ENCODE measurements at regions not wholly inside any gene's neighbourhood (a gene's known extent, or its start where the extent isn't known, plus 50 kb on each side); places are given as distances from the start of the nearest gene placed in this dataset.

DNA sequence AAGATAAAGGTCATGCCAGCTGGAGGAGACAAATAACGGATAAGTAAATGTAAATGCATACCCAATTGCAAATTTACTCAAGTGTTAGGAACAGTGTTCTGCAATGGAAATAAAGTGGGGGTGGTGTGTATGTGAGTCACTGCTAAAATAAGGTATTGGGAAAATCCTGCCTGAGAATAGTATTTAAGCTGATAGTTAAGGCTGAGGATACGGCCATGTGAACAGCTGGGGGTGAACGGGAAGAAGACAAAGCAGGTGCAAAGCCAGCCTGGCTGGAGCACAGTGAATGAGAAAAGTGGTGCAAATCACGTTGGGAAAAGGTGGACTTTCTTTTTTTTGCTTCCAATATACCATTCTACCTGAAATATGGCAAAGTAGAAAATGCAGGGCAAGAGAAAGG is 242.4 kb upstream of the SLC10A2 start:
- no peaks in the 10 kb centered on the region for H3K36me3 ChIP-seq (ENCODE audit: low read depth, missing control alignments)
- H3K9me3 ChIP-seq = no peaks in the 10 kb centered on the region
- 79 to 87% methylated on average over 4 of the region's 4 CpGs for WGBS, 2 donors
- H3K27ac ChIP-seq = no peak overlapping the region
- intact Hi-C loops (cut with DNase I; ENCODE audit: low total_unique reads) = no loop called here
- H3K4me1 ChIP-seq = no peaks in the 10 kb centered on the region
- no peak for DNase-seq
- TF ChIP-seq, protein P1, sequence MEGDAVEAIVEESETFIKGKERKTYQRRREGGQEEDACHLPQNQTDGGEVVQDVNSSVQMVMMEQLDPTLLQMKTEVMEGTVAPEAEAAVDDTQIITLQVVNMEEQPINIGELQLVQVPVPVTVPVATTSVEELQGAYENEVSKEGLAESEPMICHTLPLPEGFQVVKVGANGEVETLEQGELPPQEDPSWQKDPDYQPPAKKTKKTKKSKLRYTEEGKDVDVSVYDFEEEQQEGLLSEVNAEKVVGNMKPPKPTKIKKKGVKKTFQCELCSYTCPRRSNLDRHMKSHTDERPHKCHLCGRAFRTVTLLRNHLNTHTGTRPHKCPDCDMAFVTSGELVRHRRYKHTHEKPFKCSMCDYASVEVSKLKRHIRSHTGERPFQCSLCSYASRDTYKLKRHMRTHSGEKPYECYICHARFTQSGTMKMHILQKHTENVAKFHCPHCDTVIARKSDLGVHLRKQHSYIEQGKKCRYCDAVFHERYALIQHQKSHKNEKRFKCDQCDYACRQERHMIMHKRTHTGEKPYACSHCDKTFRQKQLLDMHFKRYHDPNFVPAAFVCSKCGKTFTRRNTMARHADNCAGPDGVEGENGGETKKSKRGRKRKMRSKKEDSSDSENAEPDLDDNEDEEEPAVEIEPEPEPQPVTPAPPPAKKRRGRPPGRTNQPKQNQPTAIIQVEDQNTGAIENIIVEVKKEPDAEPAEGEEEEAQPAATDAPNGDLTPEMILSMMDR (IDR thresholded peaks at IDR 0.05) = no peak
- TF ChIP-seq POLR2A (IDR thresholded peaks at IDR 0.05) = no peak
- no peak overlapping the region for H3K4me3 ChIP-seq
- no peaks in the 10 kb centered on the region for H3K27me3 ChIP-seq

DNA sequence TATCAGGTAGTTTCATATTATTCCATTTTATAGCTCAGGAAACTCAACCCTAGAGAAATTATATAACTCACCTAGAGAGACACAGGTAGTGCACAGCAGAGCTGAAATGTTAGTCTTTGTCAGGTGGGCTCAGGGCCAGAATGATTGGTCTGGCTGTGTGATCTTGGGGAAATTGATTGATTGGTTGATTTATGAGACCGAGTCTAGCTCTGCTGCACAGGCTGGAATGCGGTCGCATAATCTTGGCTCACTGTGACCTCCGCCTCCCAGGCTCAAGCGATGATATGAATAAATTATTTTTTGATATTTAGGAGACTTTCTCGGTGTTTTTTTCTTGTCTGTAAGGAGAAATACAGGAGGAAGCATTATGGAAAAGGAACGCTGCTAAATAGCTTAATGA is 239.9 kb upstream of the SLC10A2 start:
- Histone ChIP-seq H3K36me3 (ENCODE audit: low read depth, missing control alignments) (no peaks in the 10 kb centered on the region), H3K27me3 (no peaks in the 10 kb centered on the region), H3K4me3 (no peak overlapping the region), H3K4me1 (no peaks in the 10 kb centered on the region), H3K9me3 (no peaks in the 10 kb centered on the region), H3K27ac (no peak overlapping the region)
- intact Hi-C loops (cut with DNase I; ENCODE audit: low total_unique reads) = no loop called here
- 77 to 87% methylated on average over 7 of the region's 7 CpGs for WGBS, 2 donors
- TF ChIP-seq, protein P1 (IDR thresholded peaks at IDR 0.05) = no peak
- TF ChIP-seq POLR2A (IDR thresholded peaks at IDR 0.05) = no peak
- DNase-seq = no peak

DNA sequence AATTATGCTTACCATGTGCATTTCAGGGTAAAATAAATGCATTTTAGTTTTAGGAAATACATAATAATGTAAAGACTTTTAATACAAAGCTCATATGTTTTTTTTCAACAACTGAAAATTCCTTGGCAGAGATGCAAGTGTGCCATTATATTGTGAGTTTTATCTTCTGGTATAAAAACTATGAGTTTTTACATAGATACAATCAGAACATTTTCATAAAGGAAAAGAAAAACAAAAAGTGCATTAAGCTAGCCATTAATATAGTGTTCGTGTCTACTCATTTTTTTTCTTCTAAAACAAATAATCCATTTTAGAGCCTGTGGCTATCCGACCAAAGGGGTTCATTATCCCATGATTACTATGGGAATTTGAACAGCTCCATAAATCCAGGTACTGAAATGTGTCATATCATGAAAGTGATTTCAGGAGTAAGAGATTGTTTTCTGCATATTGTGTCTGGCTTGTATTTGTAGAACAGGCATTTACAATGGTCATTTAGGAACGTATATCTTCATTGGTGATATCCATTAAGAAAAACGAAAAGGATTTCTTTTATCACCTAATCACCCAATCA is 236.9 kb upstream of the SLC10A2 start:
- WGBS, 2 donors = 72 to 76% methylated on average over 4 of the region's 4 CpGs
- no peaks in the 10 kb centered on the region for H3K27me3 ChIP-seq
- DNase-seq = no peak
- H3K36me3 ChIP-seq (ENCODE audit: low read depth, missing control alignments) = no peaks in the 10 kb centered on the region
- no peak overlapping the region for H3K4me3 ChIP-seq
- intact Hi-C loops (cut with DNase I; ENCODE audit: low total_unique reads) = no loop called here
- H3K9me3 ChIP-seq = no peaks in the 10 kb centered on the region
- no peak for TF ChIP-seq POLR2A (IDR thresholded peaks at IDR 0.05)
- TF ChIP-seq, protein P1 (IDR thresholded peaks at IDR 0.05) = no peak
- H3K4me1 ChIP-seq = no peaks in the 10 kb centered on the region
- no peak overlapping the region for H3K27ac ChIP-seq

DNA sequence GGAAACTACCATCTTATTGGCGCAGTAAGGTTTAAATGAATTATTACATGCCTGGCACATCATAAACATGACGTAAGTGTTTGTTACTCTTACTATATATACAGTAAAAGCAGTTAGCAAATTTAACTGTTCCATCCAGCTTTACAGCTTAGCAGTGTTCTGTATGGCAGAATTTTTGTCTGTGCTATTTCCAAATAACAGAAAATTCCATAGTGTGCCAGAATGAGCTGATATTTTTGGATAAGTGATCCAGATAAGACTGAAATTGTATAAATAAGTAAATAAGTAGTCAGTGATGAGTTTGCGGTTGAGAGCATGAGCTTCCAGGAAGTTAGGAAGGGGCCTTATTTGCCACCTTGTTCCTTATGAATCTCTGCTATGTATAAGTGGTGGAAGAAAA is 236.5 kb upstream of the SLC10A2 start:
- Histone ChIP-seq H3K27ac (no peak overlapping the region), H3K27me3 (no peaks in the 10 kb centered on the region), H3K4me1 (no peaks in the 10 kb centered on the region), H3K4me3 (no peak overlapping the region), H3K9me3 (no peaks in the 10 kb centered on the region), H3K36me3 (ENCODE audit: low read depth, missing control alignments) (no peaks in the 10 kb centered on the region)
- WGBS, 2 donors = 72 to 88% methylated on average over 3 of the region's 3 CpGs
- TF ChIP-seq POLR2A (IDR thresholded peaks at IDR 0.05) = no peak
- TF ChIP-seq, protein P1 (IDR thresholded peaks at IDR 0.05) = no peak
- no peak for DNase-seq
- intact Hi-C loops (cut with DNase I; ENCODE audit: low total_unique reads) = no loop called here

DNA sequence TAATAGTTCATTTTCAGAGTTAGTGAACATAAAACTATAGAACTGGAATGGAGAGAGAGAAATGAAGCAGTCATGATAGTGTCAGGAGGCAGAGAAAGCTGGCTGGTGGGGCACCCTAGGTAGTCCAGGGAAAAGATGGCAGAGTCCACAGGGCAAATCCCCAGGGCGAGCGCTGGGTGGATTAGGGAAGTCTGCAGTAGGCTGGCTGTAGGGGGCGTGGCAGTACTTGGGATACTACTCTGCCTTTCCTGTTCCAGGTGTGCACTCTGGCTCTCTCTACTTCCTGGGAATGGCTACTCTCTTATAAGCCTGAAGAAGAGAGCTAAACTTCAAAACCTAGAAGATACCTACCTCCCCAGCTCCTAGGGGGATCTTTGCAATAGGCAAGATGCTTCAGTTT is 232.9 kb upstream of the SLC10A2 start:
- H3K4me3 ChIP-seq = no peak overlapping the region
- H3K36me3 ChIP-seq (ENCODE audit: low read depth, missing control alignments) = no peaks in the 10 kb centered on the region
- H3K9me3 ChIP-seq = no peaks in the 10 kb centered on the region
- 86 to 88% methylated on average over 3 of the region's 3 CpGs for WGBS, 2 donors
- no peak overlapping the region for H3K27ac ChIP-seq
- no peak for DNase-seq
- no peaks in the 10 kb centered on the region for H3K4me1 ChIP-seq
- intact Hi-C loops (cut with DNase I; ENCODE audit: low total_unique reads) = no loop called here
- no peak for TF ChIP-seq POLR2A (IDR thresholded peaks at IDR 0.05)
- TF ChIP-seq, protein P1 (IDR thresholded peaks at IDR 0.05) = no peak
- no peaks in the 10 kb centered on the region for H3K27me3 ChIP-seq
